Body of pancreas (tissue), 4 donors: ENCODE measurements at regions not wholly inside any gene's neighbourhood (a gene's known extent, or its start where the extent isn't known, plus 50 kb on each side); places are given as distances from the start of the nearest gene placed in this dataset.

ENCODE experiments used
- CTCF ChIP-seq, 7 experiments: fragments of 450-650 bp in 4 of 7; fragments of 200-600 bp in 3 of 7; sonication (generic) in 3 of 7; IDR thresholded peaks; one replicate each; pipeline ENCODE4 v1.5.1; 2016 to 2019; ENCODE audit warnings: antibody characterized with exemption in 7 of 7
- POLR2A ChIP-seq, 3 donors: fragments of 450-650 bp; IDR thresholded peaks; one replicate each; pipeline ENCODE4 v1.6.1; 2016; ENCODE audit warnings: antibody characterized with exemption in 3 of 3, mild to moderate bottlenecking in 2 of 3

- TF ChIP-seq CTCF (IDR thresholded peaks at IDR 0.05) (no peak), POLR2A (IDR thresholded peaks at IDR 0.05) (no peak)
Observed at GRCh38 chr1:38402230-38402815, 355.7 kb upstream of the POU3F1 start.
